K562 (cell line): ENCODE measurements at regions not wholly inside any gene's neighbourhood (a gene's known extent, or its start where the extent isn't known, plus 50 kb on each side); places are given as distances from the start of the nearest gene placed in this dataset.

ENCODE experiments used
- ATAC-seq: fragments of 200-7000 bp; cut with Tn5 transposase; 3 replicates; pipeline ENCODE4 v1.9.1; 2020; ENCODE audit warnings: moderate library complexity
- BruUV-seq: library from RNA; stranded (reverse); fragments of 400-500 nt; replicated peaks from 2 replicates; lab custom pipeline; 2021; lab: Mats Ljungman, UMichigan
- CTCF ChIA-PET: fragments of 300-600 bp; formaldehyde crosslinking; extraction: SDS; loops from one replicate; lab custom pipeline; 2021; ENCODE audit warnings: low intra/inter-chr PET ratio; lab: Yijun Ruan, JAX
- POLR2A ChIA-PET: fragments of 300-600, 350-650 bp; sonication (Branson Sonifier 250); formaldehyde crosslinking; extraction: SDS; loops from one replicate; lab custom pipeline; 2021; ENCODE audit warnings: antibody characterized with exemption, inconsistent platforms; lab: Yijun Ruan, JAX
- DNase-seq, 4 experiments: peaks; one replicate each; pipeline versions ENCODE4 v3.0.0 to v3.0.0-alpha.2; 2011 to 2018; ENCODE audit warnings: low spot score in 3 of 4, mixed read lengths in 3 of 4; ENCODE audit errors: extremely low read depth in 1 of 4
- FAIRE-seq: peaks from 2 replicates; lab custom pipeline; 2011; peaks lifted over from hg19 to GRCh38; lab: Jason Lieb, UNC
- H2AFZ ChIP-seq: 2 replicates; pipeline ENCODE4 v1.6.0; 2011; ENCODE audit warnings: low read depth, low read length, control low read depth, inconsistent platforms
- H3K27ac ChIP-seq: fragments of 200-600 bp; 3 replicates; pipeline ENCODE4 v1.8.0; 2011; ENCODE audit warnings: low read depth, mild to moderate bottlenecking, control low read depth, inconsistent platforms, low read length, moderate library complexity, mixed read lengths; ENCODE audit errors: extremely low read depth
- H3K27me3 ChIP-seq, 2 experiments: fragments of 300-600 bp in 1 of 2; 2 replicates in 1 of 2; 3 replicates in 1 of 2; pipeline versions ENCODE4 v1.6.0 to v1.8.0; 2011; ENCODE audit warnings: inconsistent platforms in 2 of 2, low read length in 2 of 2, mild to moderate bottlenecking in 1 of 2, mixed read lengths in 1 of 2, moderate library complexity in 1 of 2; ENCODE audit not compliant: control insufficient read depth in 2 of 2, insufficient read depth in 2 of 2
- H3K36me3 ChIP-seq: fragments of 300-600 bp; 3 replicates; pipeline ENCODE4 v1.8.0; 2011; ENCODE audit warnings: mild to moderate bottlenecking, low read length, inconsistent platforms; ENCODE audit not compliant: control insufficient read depth, insufficient read depth
- H3K4me1 ChIP-seq, 2 experiments: fragments of 200-600 bp in 1 of 2; replicated peaks in 1 of 2; 2 replicates in 1 of 2; 3 replicates in 1 of 2; pipeline versions ENCODE4 v1.5.1 to v1.8.0; 2011; ENCODE audit warnings: inconsistent platforms in 2 of 2, low read length in 2 of 2, mild to moderate bottlenecking in 1 of 2, mixed read lengths in 1 of 2, moderate library complexity in 1 of 2; ENCODE audit not compliant: control insufficient read depth in 2 of 2, insufficient read depth in 2 of 2
- H3K4me2 ChIP-seq: 2 replicates; pipeline ENCODE4 v1.6.1; 2011; ENCODE audit warnings: low read length, control low read depth, inconsistent platforms, mixed read lengths; ENCODE audit not compliant: insufficient read depth
- H3K4me3 ChIP-seq: fragments of 200-600 bp; sonication (generic), shearing (Covaris generic); 2 replicates; pipeline ENCODE4 v1.5.1; 2016; ENCODE audit warnings: control low read depth, inconsistent platforms
- H3K79me2 ChIP-seq: fragments of 200-600 bp; 3 replicates; pipeline ENCODE4 v1.8.0; 2011; ENCODE audit warnings: low read length, inconsistent platforms; ENCODE audit not compliant: control insufficient read depth, insufficient read depth
- H3K9ac ChIP-seq, 2 experiments: 2 replicates each; pipeline versions ENCODE4 v1.6.0 to v1.6.1; 2011; ENCODE audit warnings: low read depth in 2 of 2, low read length in 2 of 2, control low read depth in 1 of 2, inconsistent platforms in 1 of 2, mild to moderate bottlenecking in 1 of 2, mixed read lengths in 1 of 2; ENCODE audit not compliant: insufficient read depth in 1 of 2
- H3K9me1 ChIP-seq: one replicate; pipeline ENCODE4 v1.6.0; 2011; ENCODE audit warnings: inconsistent platforms, mild to moderate bottlenecking, low read length, moderate library complexity; ENCODE audit not compliant: control insufficient read depth, insufficient read depth
- H3K9me3 ChIP-seq: replicated peaks from 2 replicates; pipeline ENCODE4 v1.5.1; 2011; ENCODE audit warnings: low read depth, low read length, inconsistent platforms; ENCODE audit not compliant: control insufficient read depth, insufficient read depth
- H4K20me1 ChIP-seq: replicated peaks from 2 replicates; pipeline ENCODE4 v1.6.1; 2011; ENCODE audit warnings: low read length, inconsistent platforms, mixed read lengths; ENCODE audit not compliant: control insufficient read depth, insufficient read depth
- CEBPZ ChIP-seq: fragments of 150-350 bp; IDR thresholded peaks from 2 replicates; pipeline ENCODE4 v1.6.1; 2014; ENCODE audit warnings: low read depth, mild to moderate bottlenecking, low read length, borderline replicate concordance
- CUX1 ChIP-seq: fragments of 200-800 bp; sonication (Bioruptor generic); IDR thresholded peaks from 2 replicates; pipeline ENCODE4 v1.6.1; 2016; ENCODE audit warnings: missing genetic modification characterization, missing compliant biosample characterization
- EP400 ChIP-seq: fragments of 450-650 bp; IDR thresholded peaks from 2 replicates; pipeline ENCODE4 v1.6.1; 2017; ENCODE audit warnings: antibody characterized with exemption, mild to moderate bottlenecking, moderate library complexity
- GABPB1 ChIP-seq: sonication (generic); formaldehyde crosslinking; IDR thresholded peaks from 2 replicates; pipeline ENCODE4 v1.8.0; 2022; ENCODE audit warnings: mild to moderate bottlenecking, missing genetic modification reagents
- PML ChIP-seq: IDR thresholded peaks from 2 replicates; pipeline ENCODE4 v1.6.1; 2012; ENCODE audit warnings: low read length, inconsistent platforms
- POLR2G ChIP-seq: fragments of 200-400 bp; formaldehyde crosslinking; IDR thresholded peaks from 2 replicates; pipeline ENCODE4 v1.6.1; 2017; ENCODE audit warnings: low read depth, mild to moderate bottlenecking, antibody characterized with exemption, low read length, moderate library complexity
- SMARCA5 ChIP-seq: fragments of 450-650 bp; IDR thresholded peaks from 2 replicates; pipeline ENCODE4 v1.6.1; 2016
- TAF9B ChIP-seq: fragments of 450-650 bp; IDR thresholded peaks from 2 replicates; pipeline ENCODE4 v1.6.1; 2018; ENCODE audit warnings: mild to moderate bottlenecking; ENCODE audit not compliant: partially characterized antibody
- TOE1 ChIP-seq, 2 experiments: fragments of 450-650 bp in 1 of 2; sonication (generic) in 1 of 2; formaldehyde crosslinking in 1 of 2; IDR thresholded peaks; 2 replicates each; pipeline versions ENCODE4 v1.7.1 to v1.8.0; 2016 to 2022; ENCODE audit warnings: borderline replicate concordance in 2 of 2, mild to moderate bottlenecking in 2 of 2, antibody characterized with exemption in 1 of 2, inconsistent platforms in 1 of 2, low read depth in 1 of 2, missing genetic modification reagents in 1 of 2, moderate library complexity in 1 of 2
- ZFP30 ChIP-seq: fragments of 250-450 bp; sonication (Bioruptor Pico); IDR thresholded peaks from 2 replicates; pipeline ENCODE4 v1.8.0; 2022; ENCODE audit warnings: moderate library complexity, mild to moderate bottlenecking, inconsistent platforms, borderline replicate concordance
- ZKSCAN1 ChIP-seq: fragments of 150-350 bp; IDR thresholded peaks from 2 replicates; pipeline ENCODE4 v1.6.1; 2016; ENCODE audit warnings: low read depth, low read length
- ZNF639 ChIP-seq, 2 experiments: fragments of 200-800 bp in 1 of 2; sonication (Bioruptor generic) in 1 of 2; sonication (generic) in 1 of 2; formaldehyde crosslinking in 1 of 2; IDR thresholded peaks in 1 of 2; conservative IDR thresholded peaks in 1 of 2; 2 replicates each; pipeline versions ENCODE4 v1.5.0 to v1.6.1; 2016 to 2020; ENCODE audit warnings: missing compliant biosample characterization in 1 of 2, missing genetic modification characterization in 1 of 2, missing genetic modification reagents in 1 of 2
- WGBS: fragments of 100-300 bp; shearing (Covaris generic); methylation state at CpG from one replicate; pipeline ENCODE4 v1.1.6; 2016; ENCODE audit warnings: low coverage, mixed read lengths; ENCODE audit not compliant: insufficient coverage; ENCODE audit errors: missing lambda C conversion rate; 5-methylcytosine and 5-hydroxymethylcytosine counted together
- in situ Hi-C: fragments of 300-500 bp; cut with MboI; formaldehyde crosslinking; loops from 4 replicates; pipeline ENCODE4 v1.15.0; 2018; ENCODE audit warnings: inconsistent platforms, mixed read lengths
- intact Hi-C: fragments of 100-400 bp; cut with micrococcal nuclease; formaldehyde crosslinking; loops from 2 replicates; pipeline ENCODE4 v1.14.2; 2022

GRCh38 chr18:67001052-67001451, 397.2 kb upstream of the CDH19 start:
- Histone ChIP-seq H3K4me3 (no peak overlapping the region), H2AFZ (no peak overlapping the region), H3K9me1 (no peaks in the 10 kb centered on the region), H3K9me3 (no peaks in the 10 kb centered on the region), H3K9ac (no peak overlapping the region), H3K36me3 (no peaks in the 10 kb centered on the region), H3K27ac (no peak overlapping the region), H3K79me2 (no peaks in the 10 kb centered on the region), H4K20me1 (no peaks in the 10 kb centered on the region), H3K4me2 (no peak overlapping the region), H3K27me3 (no peaks in the 10 kb centered on the region), H3K4me1 (no peaks in the 10 kb centered on the region)
- BruUV-seq, result no TSS peak
- intact Hi-C loops, result no loop called here
- CTCF ChIA-PET, result interaction anchor here (0.6 kb wide), 1 partner anchor 444 kb away, joined by 3 read pairs; no protein-coding TSS in a partner anchor
- in situ Hi-C loops, result no loop called here
- WGBS, result 4% methylated on average over 4 of the region's 4 CpGs
- ATAC-seq (no peak), FAIRE-seq (no peak), DNase-seq (no peak)
- POLR2A ChIA-PET, result no interaction called here
- no peak for TF ChIP-seq PML
- TF ChIP-seq CUX1 (CRISPR knock-in tag), result no peak
- TF ChIP-seq POLR2G, result no peak
- no peak for TF ChIP-seq ZKSCAN1
- TF ChIP-seq EP400, result no peak
- TF ChIP-seq ZFP30 (CRISPR knock-in tag), result no peak
- no peak for TF ChIP-seq TOE1 (IDR thresholded peaks at IDR 0.05; ENCODE audit: borderline replicate concordance)
- no peak for TF ChIP-seq TOE1 (CRISPR knock-in tag; IDR thresholded peaks at IDR 0.05; ENCODE audit: borderline replicate concordance, low read depth)
- no peak for TF ChIP-seq ZNF639 (CRISPR knock-in tag; conservative IDR thresholded peaks at IDR 0.05 in 1 of 2, IDR thresholded peaks at IDR 0.05 in 1 of 2)
- TF ChIP-seq TAF9B, result no peak
- TF ChIP-seq GABPB1 (CRISPR knock-in tag), result no peak
- no peak for TF ChIP-seq CEBPZ
- no peak for TF ChIP-seq SMARCA5
